GM23338 (cell line): ENCODE measurements at regions not wholly inside any gene's neighbourhood (a gene's known extent, or its start where the extent isn't known, plus 50 kb on each side); places are given as distances from the start of the nearest gene placed in this dataset.

Source experiments
- ATAC-seq: fragments of 200-7000 bp; cut with Tn5 transposase; 3 replicates; pipeline ENCODE4 v1.9.1; 2020
- DNase-seq: peaks from one replicate; pipeline ENCODE4 v3.0.0-alpha.2; 2015; ENCODE audit warnings: low spot score
- H2AFZ ChIP-seq: fragments of 200-600 bp; sonication (generic); 2 replicates; pipeline ENCODE4 v1.8.0; 2016; ENCODE audit warnings: antibody characterized with exemption, mild to moderate bottlenecking, moderate library complexity
- H3F3A ChIP-seq: fragments of 200-600 bp; sonication (generic); replicated peaks from 2 replicates; pipeline ENCODE4 v1.8.0; 2017; ENCODE audit warnings: antibody characterized with exemption, mixed run types, low read depth
- H3K27ac ChIP-seq: fragments of 200-600 bp; sonication (generic); 2 replicates; pipeline ENCODE4 v1.6.1; 2016; ENCODE audit warnings: low read depth
- H3K27me3 ChIP-seq: fragments of 200-600 bp; sonication (generic); 2 replicates; pipeline ENCODE4 v1.8.0; 2016; ENCODE audit warnings: mild to moderate bottlenecking, mixed run types, moderate library complexity; ENCODE audit not compliant: insufficient read depth
- H3K36me3 ChIP-seq: fragments of 200-600 bp; sonication (generic); 2 replicates; pipeline ENCODE4 v1.8.0; 2016; ENCODE audit warnings: mild to moderate bottlenecking; ENCODE audit not compliant: insufficient read depth
- H3K4me1 ChIP-seq: fragments of 200-600 bp; sonication (generic); 2 replicates; pipeline ENCODE4 v1.8.0; 2016; ENCODE audit warnings: mild to moderate bottlenecking, moderate library complexity; ENCODE audit not compliant: insufficient read depth
- H3K4me2 ChIP-seq: fragments of 200-600 bp; sonication (generic); 2 replicates; pipeline ENCODE4 v1.7.1; 2017; ENCODE audit warnings: mixed run types
- H3K4me3 ChIP-seq: fragments of 200-600 bp; sonication (generic); 2 replicates; pipeline ENCODE4 v1.6.1; 2016; ENCODE audit warnings: mixed run types
- H3K79me2 ChIP-seq: fragments of 200-600 bp; sonication (generic); replicated peaks from 2 replicates; pipeline ENCODE4 v1.8.0; 2017; ENCODE audit warnings: mild to moderate bottlenecking; ENCODE audit not compliant: insufficient read depth
- H3K9me2 ChIP-seq: fragments of 200-600 bp; sonication (generic); 2 replicates; pipeline ENCODE4 v1.8.0; 2017; ENCODE audit not compliant: insufficient read depth
- H4K20me1 ChIP-seq: fragments of 200-600 bp; sonication (generic); replicated peaks from 2 replicates; pipeline ENCODE4 v1.8.0; 2017; ENCODE audit warnings: mild to moderate bottlenecking; ENCODE audit not compliant: insufficient read depth
- H3K27ac Mint-ChIP-seq: 2 replicates; pipeline ENCODE4 v1.8.0; 2020; ENCODE audit warnings: inconsistent platforms, mild to moderate bottlenecking, moderate library complexity, mixed read lengths
- H3K27me3 Mint-ChIP-seq: 3 replicates; pipeline ENCODE4 v1.8.0; 2022; ENCODE audit warnings: low read depth, mild to moderate bottlenecking, moderate library complexity, mixed read lengths, inconsistent platforms; ENCODE audit not compliant: insufficient read depth, poor library complexity
- H3K36me3 Mint-ChIP-seq: 3 replicates; pipeline ENCODE4 v1.8.0; 2021; ENCODE audit warnings: low read depth, mild to moderate bottlenecking, inconsistent platforms, moderate library complexity, mixed read lengths
- H3K4me1 Mint-ChIP-seq: 3 replicates; pipeline ENCODE4 v1.8.0; 2020; ENCODE audit warnings: mild to moderate bottlenecking, inconsistent platforms, mixed read lengths
- H3K4me3 Mint-ChIP-seq: 3 replicates; pipeline ENCODE4 v1.8.0; 2021; ENCODE audit warnings: moderate library complexity, mild to moderate bottlenecking, inconsistent platforms, mixed read lengths
- H3K9me3 Mint-ChIP-seq: 3 replicates; pipeline ENCODE4 v1.8.0; 2020; ENCODE audit warnings: moderate library complexity, mild to moderate bottlenecking, inconsistent platforms, mixed read lengths
- EZH2 ChIP-seq: fragments of 200-600 bp; sonication (generic); IDR thresholded peaks from one replicate; pipeline ENCODE4 v1.8.0; 2017; ENCODE audit warnings: antibody characterized with exemption, mild to moderate bottlenecking, low read depth; ENCODE audit not compliant: unreplicated experiment
- NANOG ChIP-seq: IDR thresholded peaks from 2 replicates; pipeline ENCODE4 v1.6.1; 2016; ENCODE audit warnings: antibody characterized with exemption, borderline replicate concordance
- REST ChIP-seq: IDR thresholded peaks from one replicate; pipeline ENCODE4 v1.6.1; 2018; ENCODE audit warnings: antibody characterized with exemption; ENCODE audit not compliant: unreplicated experiment
- STAT1 ChIP-seq: IDR thresholded peaks from one replicate; pipeline ENCODE4 v1.6.1; 2016; ENCODE audit warnings: antibody characterized with exemption; ENCODE audit not compliant: unreplicated experiment
- ZNF114 ChIP-seq: fragments of 250-450 bp; sonication (Bioruptor Pico); IDR thresholded peaks from 2 replicates; pipeline ENCODE4 v1.5.0; 2020; ENCODE audit warnings: mild to moderate bottlenecking, moderate library complexity
- TF ChIP-seq, protein P1 (sequence below): fragments of 250-450 bp; sonication (Bioruptor Pico); IDR thresholded peaks from 2 replicates; pipeline ENCODE4 v1.5.0; 2020; ENCODE audit warnings: mild to moderate bottlenecking, moderate library complexity
- TF ChIP-seq, protein P2 (sequence below): IDR thresholded peaks from 2 replicates; pipeline ENCODE4 v1.6.1; 2016; ENCODE audit warnings: antibody characterized with exemption

DNA sequence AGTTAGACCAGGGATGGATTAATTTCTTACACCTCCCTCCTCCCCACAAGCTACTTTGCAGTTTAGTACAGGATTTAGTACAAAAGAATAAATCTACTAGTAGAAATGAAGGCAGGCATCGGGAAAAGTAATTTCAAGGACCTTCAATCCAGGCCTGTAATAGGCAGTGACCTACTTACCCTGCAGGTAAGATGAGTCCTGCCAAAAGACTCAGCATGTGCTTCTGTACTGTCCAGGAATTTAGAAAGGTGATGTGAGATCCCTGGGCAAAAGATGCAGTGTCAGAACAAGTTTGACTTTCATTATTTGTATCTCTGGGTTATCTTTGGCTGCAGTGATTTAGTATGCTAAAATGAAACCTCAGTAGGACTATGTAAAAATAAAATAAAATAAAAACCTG lies 403.0 kb downstream of the NOVA1 start (continued):
- TF ChIP-seq, protein P1, sequence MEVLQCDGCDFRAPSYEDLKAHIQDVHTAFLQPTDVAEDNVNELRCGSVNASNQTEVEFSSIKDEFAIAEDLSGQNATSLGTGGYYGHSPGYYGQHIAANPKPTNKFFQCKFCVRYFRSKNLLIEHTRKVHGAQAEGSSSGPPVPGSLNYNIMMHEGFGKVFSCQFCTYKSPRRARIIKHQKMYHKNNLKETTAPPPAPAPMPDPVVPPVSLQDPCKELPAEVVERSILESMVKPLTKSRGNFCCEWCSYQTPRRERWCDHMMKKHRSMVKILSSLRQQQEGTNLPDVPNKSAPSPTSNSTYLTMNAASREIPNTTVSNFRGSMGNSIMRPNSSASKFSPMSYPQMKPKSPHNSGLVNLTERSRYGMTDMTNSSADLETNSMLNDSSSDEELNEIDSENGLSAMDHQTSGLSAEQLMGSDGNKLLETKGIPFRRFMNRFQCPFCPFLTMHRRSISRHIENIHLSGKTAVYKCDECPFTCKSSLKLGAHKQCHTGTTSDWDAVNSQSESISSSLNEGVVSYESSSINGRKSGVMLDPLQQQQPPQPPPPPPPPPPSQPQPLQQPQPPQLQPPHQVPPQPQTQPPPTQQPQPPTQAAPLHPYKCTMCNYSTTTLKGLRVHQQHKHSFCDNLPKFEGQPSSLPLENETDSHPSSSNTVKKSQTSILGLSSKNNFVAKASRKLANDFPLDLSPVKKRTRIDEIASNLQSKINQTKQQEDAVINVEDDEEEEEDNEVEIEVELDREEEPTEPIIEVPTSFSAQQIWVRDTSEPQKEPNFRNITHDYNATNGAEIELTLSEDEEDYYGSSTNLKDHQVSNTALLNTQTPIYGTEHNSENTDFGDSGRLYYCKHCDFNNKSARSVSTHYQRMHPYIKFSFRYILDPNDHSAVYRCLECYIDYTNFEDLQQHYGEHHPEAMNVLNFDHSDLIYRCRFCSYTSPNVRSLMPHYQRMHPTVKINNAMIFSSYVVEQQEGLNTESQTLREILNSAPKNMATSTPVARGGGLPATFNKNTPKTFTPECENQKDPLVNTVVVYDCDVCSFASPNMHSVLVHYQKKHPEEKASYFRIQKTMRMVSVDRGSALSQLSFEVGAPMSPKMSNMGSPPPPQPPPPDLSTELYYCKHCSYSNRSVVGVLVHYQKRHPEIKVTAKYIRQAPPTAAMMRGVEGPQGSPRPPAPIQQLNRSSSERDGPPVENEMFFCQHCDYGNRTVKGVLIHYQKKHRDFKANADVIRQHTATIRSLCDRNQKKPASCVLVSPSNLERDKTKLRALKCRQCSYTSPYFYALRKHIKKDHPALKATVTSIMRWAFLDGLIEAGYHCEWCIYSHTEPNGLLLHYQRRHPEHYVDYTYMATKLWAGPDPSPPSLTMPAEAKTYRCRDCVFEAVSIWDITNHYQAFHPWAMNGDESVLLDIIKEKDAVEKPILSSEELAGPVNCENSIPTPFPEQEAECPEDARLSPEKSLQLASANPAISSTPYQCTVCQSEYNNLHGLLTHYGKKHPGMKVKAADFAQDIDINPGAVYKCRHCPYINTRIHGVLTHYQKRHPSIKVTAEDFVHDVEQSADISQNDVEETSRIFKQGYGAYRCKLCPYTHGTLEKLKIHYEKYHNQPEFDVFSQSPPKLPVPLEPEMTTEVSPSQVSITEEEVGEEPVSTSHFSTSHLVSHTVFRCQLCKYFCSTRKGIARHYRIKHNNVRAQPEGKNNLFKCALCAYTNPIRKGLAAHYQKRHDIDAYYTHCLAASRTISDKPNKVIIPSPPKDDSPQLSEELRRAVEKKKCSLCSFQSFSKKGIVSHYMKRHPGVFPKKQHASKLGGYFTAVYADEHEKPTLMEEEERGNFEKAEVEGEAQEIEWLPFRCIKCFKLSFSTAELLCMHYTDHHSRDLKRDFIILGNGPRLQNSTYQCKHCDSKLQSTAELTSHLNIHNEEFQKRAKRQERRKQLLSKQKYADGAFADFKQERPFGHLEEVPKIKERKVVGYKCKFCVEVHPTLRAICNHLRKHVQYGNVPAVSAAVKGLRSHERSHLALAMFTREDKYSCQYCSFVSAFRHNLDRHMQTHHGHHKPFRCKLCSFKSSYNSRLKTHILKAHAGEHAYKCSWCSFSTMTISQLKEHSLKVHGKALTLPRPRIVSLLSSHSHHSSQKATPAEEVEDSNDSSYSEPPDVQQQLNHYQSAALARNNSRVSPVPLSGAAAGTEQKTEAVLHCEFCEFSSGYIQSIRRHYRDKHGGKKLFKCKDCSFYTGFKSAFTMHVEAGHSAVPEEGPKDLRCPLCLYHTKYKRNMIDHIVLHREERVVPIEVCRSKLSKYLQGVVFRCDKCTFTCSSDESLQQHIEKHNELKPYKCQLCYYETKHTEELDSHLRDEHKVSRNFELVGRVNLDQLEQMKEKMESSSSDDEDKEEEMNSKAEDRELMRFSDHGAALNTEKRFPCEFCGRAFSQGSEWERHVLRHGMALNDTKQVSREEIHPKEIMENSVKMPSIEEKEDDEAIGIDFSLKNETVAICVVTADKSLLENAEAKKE (CRISPR knock-in tag), result no peak
- TF ChIP-seq STAT1 (no peak), ZNF114 (CRISPR knock-in tag) (no peak)

GRCh38 chr14:26191671-26192070 lies 406.2 kb downstream of the NOVA1 start:
- no peak for DNase-seq
- no peaks in the 10 kb centered on the region for H4K20me1 ChIP-seq
- no peaks in the 10 kb centered on the region for H3K27me3 ChIP-seq
- no peaks in the 10 kb centered on the region for H3K9me3 Mint-ChIP-seq
- H3K4me3 Mint-ChIP-seq, result no peak overlapping the region
- no peaks in the 10 kb centered on the region for H3K36me3 ChIP-seq
- H3K27ac ChIP-seq, result no peak overlapping the region
- H3K4me3 ChIP-seq, result no peak overlapping the region
- peaks cover 9% of the 10 kb centered on the region; the same call in 1 of the 2 replicates for H3K9me2 ChIP-seq
- H2AFZ ChIP-seq, result no peak overlapping the region
- no peaks in the 10 kb centered on the region for H3K79me2 ChIP-seq
- no peaks in the 10 kb centered on the region for H3K36me3 Mint-ChIP-seq
- no peak overlapping the region for H3K27ac Mint-ChIP-seq
- H3K27me3 Mint-ChIP-seq, result peaks cover 2% of the 10 kb centered on the region
- no peak overlapping the region for H3K4me2 ChIP-seq
- H3K4me1 ChIP-seq, result no peaks in the 10 kb centered on the region
- H3K4me1 Mint-ChIP-seq, result no peaks in the 10 kb centered on the region
- no peak for ATAC-seq
- no peaks in the 10 kb centered on the region for H3F3A ChIP-seq
- TF ChIP-seq EZH2, result no peak
- no peak for TF ChIP-seq NANOG
- TF ChIP-seq REST, result no peak
- TF ChIP-seq STAT1, result no peak
- TF ChIP-seq, protein P2, sequence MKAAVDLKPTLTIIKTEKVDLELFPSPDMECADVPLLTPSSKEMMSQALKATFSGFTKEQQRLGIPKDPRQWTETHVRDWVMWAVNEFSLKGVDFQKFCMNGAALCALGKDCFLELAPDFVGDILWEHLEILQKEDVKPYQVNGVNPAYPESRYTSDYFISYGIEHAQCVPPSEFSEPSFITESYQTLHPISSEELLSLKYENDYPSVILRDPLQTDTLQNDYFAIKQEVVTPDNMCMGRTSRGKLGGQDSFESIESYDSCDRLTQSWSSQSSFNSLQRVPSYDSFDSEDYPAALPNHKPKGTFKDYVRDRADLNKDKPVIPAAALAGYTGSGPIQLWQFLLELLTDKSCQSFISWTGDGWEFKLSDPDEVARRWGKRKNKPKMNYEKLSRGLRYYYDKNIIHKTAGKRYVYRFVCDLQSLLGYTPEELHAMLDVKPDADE, result no peak
